Testis (tissue), 2 donors: ENCODE measurements at regions not wholly inside any gene's neighbourhood (a gene's known extent, or its start where the extent isn't known, plus 50 kb on each side); places are given as distances from the start of the nearest gene placed in this dataset.

ENCODE experiments used
- POLR2A ChIP-seq: fragments of 450-650 bp; IDR thresholded peaks from one replicate; pipeline ENCODE4 v1.6.1; 2017; ENCODE audit warnings: antibody characterized with exemption, mild to moderate bottlenecking, moderate library complexity
- TF ChIP-seq, protein P1 (sequence below), 3 experiments: fragments of 450-650 bp in 2 of 3; fragments of 200-600 bp in 1 of 3; sonication (generic) in 1 of 3; IDR thresholded peaks; one replicate each; pipeline ENCODE4 v1.5.1; 2016 to 2019; ENCODE audit warnings: antibody characterized with exemption in 3 of 3, mild to moderate bottlenecking in 2 of 3, moderate library complexity in 1 of 3

DNA sequence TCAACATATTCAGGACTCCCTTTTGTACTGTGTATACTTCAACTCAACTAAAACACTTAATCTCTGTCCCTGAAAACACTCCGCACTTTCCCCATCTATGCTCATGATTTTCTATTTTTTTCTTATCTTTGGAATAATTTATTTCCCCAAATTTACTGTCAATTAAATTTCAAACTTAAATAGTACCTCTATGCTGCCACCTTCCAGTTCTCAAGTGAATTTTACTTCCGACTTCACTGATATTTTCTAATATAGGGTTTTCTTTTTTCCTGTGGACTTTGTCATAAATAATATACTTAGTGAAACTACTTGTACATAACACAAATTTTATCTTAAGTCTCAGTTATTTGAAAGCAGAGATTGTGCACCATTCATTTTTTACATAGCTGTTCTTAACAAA is 1303.3 kb downstream of the OTOL1 start:
- no peak for TF ChIP-seq POLR2A
- TF ChIP-seq, protein P1, sequence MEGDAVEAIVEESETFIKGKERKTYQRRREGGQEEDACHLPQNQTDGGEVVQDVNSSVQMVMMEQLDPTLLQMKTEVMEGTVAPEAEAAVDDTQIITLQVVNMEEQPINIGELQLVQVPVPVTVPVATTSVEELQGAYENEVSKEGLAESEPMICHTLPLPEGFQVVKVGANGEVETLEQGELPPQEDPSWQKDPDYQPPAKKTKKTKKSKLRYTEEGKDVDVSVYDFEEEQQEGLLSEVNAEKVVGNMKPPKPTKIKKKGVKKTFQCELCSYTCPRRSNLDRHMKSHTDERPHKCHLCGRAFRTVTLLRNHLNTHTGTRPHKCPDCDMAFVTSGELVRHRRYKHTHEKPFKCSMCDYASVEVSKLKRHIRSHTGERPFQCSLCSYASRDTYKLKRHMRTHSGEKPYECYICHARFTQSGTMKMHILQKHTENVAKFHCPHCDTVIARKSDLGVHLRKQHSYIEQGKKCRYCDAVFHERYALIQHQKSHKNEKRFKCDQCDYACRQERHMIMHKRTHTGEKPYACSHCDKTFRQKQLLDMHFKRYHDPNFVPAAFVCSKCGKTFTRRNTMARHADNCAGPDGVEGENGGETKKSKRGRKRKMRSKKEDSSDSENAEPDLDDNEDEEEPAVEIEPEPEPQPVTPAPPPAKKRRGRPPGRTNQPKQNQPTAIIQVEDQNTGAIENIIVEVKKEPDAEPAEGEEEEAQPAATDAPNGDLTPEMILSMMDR (IDR thresholded peaks at IDR 0.05): no peak
